PFSK-1 (cell line): ENCODE measurements at regions not wholly inside any gene's neighbourhood (a gene's known extent, or its start where the extent isn't known, plus 50 kb on each side); places are given as distances from the start of the nearest gene placed in this dataset.

Experiments used
- POLR2AphosphoS5 ChIP-seq: IDR thresholded peaks from 2 replicates; pipeline ENCODE4 v1.6.1; 2012; ENCODE audit warnings: low read depth, mild to moderate bottlenecking, control low read depth, low read length, moderate library complexity
- TAF1 ChIP-seq: IDR thresholded peaks from 2 replicates; pipeline ENCODE4 v1.6.1; 2012; ENCODE audit warnings: low read length, control low read depth, borderline replicate concordance; ENCODE audit not compliant: insufficient read depth

- no peak for TF ChIP-seq TAF1
- no peak for TF ChIP-seq POLR2AphosphoS5
Observed at GRCh38 chr5:138626333-138626944, 51.2 kb upstream of the HSPA9 start.
